Lower leg skin (tissue), 3 donors: ENCODE measurements at regions not wholly inside any gene's neighbourhood (a gene's known extent, or its start where the extent isn't known, plus 50 kb on each side); places are given as distances from the start of the nearest gene placed in this dataset.

Experiments used
- CTCF ChIP-seq, 3 donors: fragments of 450-650 bp; IDR thresholded peaks; one replicate each; pipeline ENCODE4 v1.5.1; 2016; ENCODE audit warnings: antibody characterized with exemption in 3 of 3, mild to moderate bottlenecking in 3 of 3, moderate library complexity in 2 of 3
- POLR2A ChIP-seq, 2 donors: fragments of 450-650 bp; IDR thresholded peaks; one replicate each; pipeline ENCODE4 v1.6.1; 2016 to 2017; ENCODE audit warnings: antibody characterized with exemption in 2 of 2, mild to moderate bottlenecking in 1 of 2, moderate library complexity in 1 of 2

- no peak for TF ChIP-seq POLR2A (IDR thresholded peaks at IDR 0.05)
- no peak for TF ChIP-seq CTCF (IDR thresholded peaks at IDR 0.05)
Measured at GRCh38 chr1:233843525-233844204, 60.8 kb upstream of the SLC35F3 start.
